Urinary bladder (tissue), 3 donors: ENCODE measurements at regions not wholly inside any gene's neighbourhood (a gene's known extent, or its start where the extent isn't known, plus 50 kb on each side); places are given as distances from the start of the nearest gene placed in this dataset.

Experiments
- DNase-seq: peaks from one replicate; pipeline ENCODE4 v3.0.0-alpha.2; 2015; ENCODE audit errors: extremely low spot score
- H3K27ac ChIP-seq: one replicate; pipeline ENCODE4 v1.5.1; 2013; ENCODE audit warnings: low read depth, mild to moderate bottlenecking, moderate library complexity
- H3K36me3 ChIP-seq: one replicate; pipeline ENCODE4 v1.6.1; 2013; ENCODE audit warnings: mild to moderate bottlenecking, moderate library complexity; ENCODE audit not compliant: insufficient read depth
- H3K4me1 ChIP-seq: one replicate; pipeline ENCODE4 v1.6.1; 2013; ENCODE audit warnings: mild to moderate bottlenecking, moderate library complexity; ENCODE audit not compliant: insufficient read depth
- H3K4me3 ChIP-seq: one replicate; pipeline ENCODE4 v1.5.1; 2013; ENCODE audit warnings: low read depth, low read length
- WGBS: extraction: QIAGEN DNeasy Blood & Tissue Kit; methylation state at CpG from one replicate; pipeline ENCODE4 v1.1.7; 2013; 5-methylcytosine and 5-hydroxymethylcytosine counted together
- donor health status: healthy with polysubstance abuse.
- donor health status: healthy.

GRCh38 chr2:48838029-48838428 is 82.5 kb upstream of the LHCGR start:
- WGBS = 57% methylated on average over 2 of the region's 2 CpGs
- Histone ChIP-seq H3K27ac (no peak overlapping the region), H3K36me3 (no peaks in the 10 kb centered on the region), H3K4me1 (no peaks in the 10 kb centered on the region), H3K4me3 (no peak overlapping the region)
- DNase-seq = no peak

DNA sequence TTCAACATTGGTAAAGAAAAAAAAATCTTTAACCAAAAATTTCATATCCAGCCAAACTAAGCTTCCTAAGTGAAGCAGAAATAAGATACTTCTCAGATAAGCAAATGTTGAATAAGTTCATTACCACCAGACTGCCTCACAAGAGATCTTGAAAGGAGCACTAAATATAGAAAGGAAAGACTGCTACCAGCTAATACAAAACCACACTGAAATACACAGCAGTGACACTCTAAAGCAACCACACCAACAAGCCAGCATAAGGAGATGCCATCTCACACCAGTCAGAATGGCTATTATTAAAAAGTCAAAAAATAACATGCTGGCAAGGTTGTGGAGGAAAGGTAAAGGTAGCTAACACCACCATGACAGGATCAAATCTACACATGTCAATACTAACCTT is 74.0 kb upstream of the LHCGR start:
- Histone ChIP-seq H3K27ac (no peak overlapping the region), H3K36me3 (no peaks in the 10 kb centered on the region), H3K4me1 (no peaks in the 10 kb centered on the region), H3K4me3 (no peak overlapping the region)
- DNase-seq = no peak

DNA sequence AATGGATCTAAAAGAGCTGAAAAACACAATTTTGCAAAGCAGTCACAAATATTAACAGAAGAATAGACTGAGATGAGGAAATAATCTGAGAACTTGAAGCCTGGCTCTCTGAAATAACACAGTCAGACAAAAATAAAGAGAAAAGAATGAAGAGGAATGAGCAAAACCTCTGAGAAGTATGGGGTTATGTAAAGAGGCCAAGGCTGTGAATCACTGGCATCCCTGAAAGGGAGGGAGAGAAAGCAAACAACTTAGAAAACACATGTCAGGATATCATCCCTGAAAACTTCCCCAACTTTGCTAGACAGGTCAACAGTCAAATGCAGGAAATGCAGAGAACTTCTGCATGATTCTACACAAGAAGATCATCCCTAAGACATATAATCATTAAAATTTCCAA is 73.5 kb upstream of the LHCGR start:
- Histone ChIP-seq H3K4me1 (no peaks in the 10 kb centered on the region), H3K4me3 (no peak overlapping the region), H3K27ac (no peak overlapping the region), H3K36me3 (no peaks in the 10 kb centered on the region)
- no peak for DNase-seq

- Histone ChIP-seq H3K4me3 (no peak overlapping the region), H3K4me1 (no peaks in the 10 kb centered on the region), H3K36me3 (no peaks in the 10 kb centered on the region), H3K27ac (no peak overlapping the region)
- WGBS = 75% methylated on average over 4 of the region's 4 CpGs
- DNase-seq = no peak
These were observed 71.5 kb upstream of the LHCGR start for GRCh38 chr2:48826986-48827385.

- H3K27ac ChIP-seq = no peak overlapping the region
- DNase-seq = no peak
- H3K36me3 ChIP-seq = no peaks in the 10 kb centered on the region
- H3K4me1 ChIP-seq = no peaks in the 10 kb centered on the region
- 84% methylated on average over 3 of the region's 3 CpGs for WGBS
- H3K4me3 ChIP-seq = no peak overlapping the region
These were observed 68.6 kb upstream of the LHCGR start for GRCh38 chr2:48824116-48824515.

DNA sequence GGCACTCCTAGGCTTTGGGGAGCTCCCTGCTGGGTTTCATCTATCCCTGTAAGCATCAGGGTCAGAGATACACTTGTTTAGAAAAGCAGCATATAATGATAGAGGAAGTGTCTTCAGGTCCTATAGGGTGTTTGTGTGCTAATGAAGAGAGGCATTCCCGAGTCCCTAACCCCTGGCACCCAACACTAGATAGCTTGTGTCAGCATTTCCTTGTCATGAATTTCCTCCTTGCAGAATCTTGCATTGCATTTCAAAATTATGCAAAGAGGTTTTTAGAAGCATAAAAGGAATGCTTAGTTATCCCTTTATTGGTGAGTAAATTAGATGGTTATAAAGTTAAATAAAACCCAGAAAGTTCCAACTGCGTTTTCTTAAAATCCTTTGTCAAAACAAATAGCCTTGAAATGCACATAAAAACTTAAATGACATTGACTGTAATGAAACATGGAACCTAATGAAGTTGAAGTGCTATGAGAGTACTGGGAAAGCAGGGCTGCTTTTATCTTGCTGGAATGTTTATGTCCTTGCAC is 63.7 kb upstream of the LHCGR start:
- 29% methylated on average over 2 of the region's 2 CpGs for WGBS
- DNase-seq = no peak
- H3K36me3 ChIP-seq = no peaks in the 10 kb centered on the region
- H3K4me3 ChIP-seq = no peak overlapping the region
- H3K27ac ChIP-seq = no peak overlapping the region
- H3K4me1 ChIP-seq = no peaks in the 10 kb centered on the region

GRCh38 chr2:48817355-48817754 is 61.8 kb upstream of the LHCGR start:
- DNase-seq = no peak
- Histone ChIP-seq H3K27ac (no peak overlapping the region), H3K36me3 (no peaks in the 10 kb centered on the region), H3K4me1 (no peaks in the 10 kb centered on the region), H3K4me3 (no peak overlapping the region)
- 59% methylated on average over 1 of the region's 1 CpG for WGBS

- WGBS = 62% methylated on average over 1 of the region's 1 CpG
- no peak overlapping the region for H3K4me3 ChIP-seq
- H3K36me3 ChIP-seq = no peaks in the 10 kb centered on the region
- H3K4me1 ChIP-seq = no peaks in the 10 kb centered on the region
- no peak for DNase-seq
- H3K27ac ChIP-seq = no peak overlapping the region
These were observed 56.9 kb upstream of the LHCGR start for GRCh38 chr2:48812416-48812815.

DNA sequence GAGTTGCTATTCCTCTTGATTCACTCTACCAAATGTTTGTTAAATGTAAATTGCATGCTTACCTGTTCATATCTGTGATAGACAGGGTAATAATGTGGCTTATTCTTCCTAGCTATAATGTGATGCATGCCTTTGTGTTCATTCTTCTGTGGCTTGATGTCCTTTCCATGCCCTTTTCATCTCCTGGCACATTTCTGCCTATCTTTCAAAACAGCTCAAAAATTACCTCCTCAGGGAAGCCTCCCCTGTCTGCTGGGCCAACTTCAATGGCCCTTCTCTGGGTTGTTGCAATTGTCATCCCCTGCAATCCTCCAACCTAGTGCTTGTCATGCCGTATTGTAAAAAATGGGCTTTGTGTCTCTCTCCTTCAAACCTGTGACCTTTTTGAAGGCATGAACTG is 52.8 kb upstream of the LHCGR start:
- DNase-seq = no peak
- Histone ChIP-seq H3K4me3 (no peak overlapping the region), H3K4me1 (no peaks in the 10 kb centered on the region), H3K27ac (no peak overlapping the region), H3K36me3 (no peaks in the 10 kb centered on the region)
- 96% methylated on average over 1 of the region's 1 CpG for WGBS
